Naive thymus-derived CD8-positive, alpha-beta T cell (primary cell): ENCODE measurements at regions not wholly inside any gene's neighbourhood (a gene's known extent, or its start where the extent isn't known, plus 50 kb on each side); places are given as distances from the start of the nearest gene placed in this dataset.
"Not testable (repeated sequence)": the region's sequence is repeated elsewhere in the genome, so short reads cannot be mapped to it uniquely, and the experiment has no call there.

Source experiments
- ATAC-seq, 2 donors: fragments of 150-1000 bp; cut with Tn5 transposase in 1 of 2; sonication (Bioruptor Pico), chemical (Tn5 transposase) in 1 of 2; 1 replicate in 1 of 2; 2 replicates in 1 of 2; pipeline ENCODE4 v1.10.0; 2021; ENCODE audit warnings: mild to moderate bottlenecking in 2 of 2, moderate library complexity in 2 of 2
- POLR2A ChIA-PET: fragments of 350-600 bp; sonication (Branson Sonifier 250); formaldehyde crosslinking; loops from one replicate; lab custom pipeline; 2021; ENCODE audit warnings: antibody characterized with exemption; lab: Charles Lee
- DNase-seq, 10 donors: peaks; one replicate each; pipeline versions ENCODE4 v3.0.0 to v3.0.0-alpha.2; 2020 to 2022
- H3K27ac Mint-ChIP-seq, 10 donors: one replicate each; pipeline ENCODE4 v1.8.0; 2020 to 2022; ENCODE audit warnings: mild to moderate bottlenecking in 10 of 10, mixed read lengths in 10 of 10, moderate library complexity in 4 of 10, inconsistent platforms in 1 of 10
- H3K27me3 Mint-ChIP-seq, 5 donors: one replicate each; pipeline ENCODE4 v1.8.0; 2021 to 2022; ENCODE audit warnings: mixed read lengths in 5 of 5
- H3K36me3 Mint-ChIP-seq, 3 donors: one replicate each; pipeline ENCODE4 v1.8.0; 2020 to 2022; ENCODE audit warnings: mixed read lengths in 3 of 3, mild to moderate bottlenecking in 2 of 3, inconsistent platforms in 1 of 3
- H3K4me1 Mint-ChIP-seq, 4 donors: one replicate each; pipeline ENCODE4 v1.8.0; 2021 to 2022; ENCODE audit warnings: mixed read lengths in 4 of 4
- H3K4me3 Mint-ChIP-seq, 10 donors: one replicate each; pipeline ENCODE4 v1.8.0; 2020 to 2022; ENCODE audit warnings: mild to moderate bottlenecking in 10 of 10, mixed read lengths in 10 of 10, moderate library complexity in 6 of 10, inconsistent platforms in 1 of 10
- H3K9me3 Mint-ChIP-seq, 9 donors: one replicate each; pipeline ENCODE4 v1.8.0; 2020 to 2022; ENCODE audit warnings: mixed read lengths in 9 of 9, mild to moderate bottlenecking in 3 of 9, inconsistent platforms in 1 of 9, moderate library complexity in 1 of 9

- DNase-seq, H3K27me3 Mint-ChIP-seq, ATAC-seq, POLR2A ChIA-PET, H3K4me1 Mint-ChIP-seq, H3K9me3 Mint-ChIP-seq, H3K36me3 Mint-ChIP-seq, H3K4me3 Mint-ChIP-seq, H3K27ac Mint-ChIP-seq: not testable (repeated sequence)
Measured at GRCh38 chr16:33978784-33979183, 519.4 kb downstream of the TP53TG3F start.

- H3K27ac Mint-ChIP-seq, H3K36me3 Mint-ChIP-seq, POLR2A ChIA-PET, H3K9me3 Mint-ChIP-seq, H3K4me1 Mint-ChIP-seq, H3K27me3 Mint-ChIP-seq, H3K4me3 Mint-ChIP-seq, DNase-seq, ATAC-seq: not testable (repeated sequence)
Measured at GRCh38 chr16:33979613-33980012, 520.2 kb downstream of the TP53TG3F start.

- POLR2A ChIA-PET, H3K4me1 Mint-ChIP-seq, H3K4me3 Mint-ChIP-seq, ATAC-seq, H3K9me3 Mint-ChIP-seq, DNase-seq, H3K27ac Mint-ChIP-seq, H3K36me3 Mint-ChIP-seq, H3K27me3 Mint-ChIP-seq: not testable (repeated sequence)
Measured at GRCh38 chr16:33980736-33981135, 521.3 kb downstream of the TP53TG3F start.

- H3K4me1 Mint-ChIP-seq, H3K4me3 Mint-ChIP-seq: not testable (repeated sequence)
Measured at GRCh38 chr16:33984428-33984827, 525.0 kb downstream of the TP53TG3F start.

GRCh38 chr16:33986521-33986920 lies 527.1 kb downstream of the TP53TG3F start:
- POLR2A ChIA-PET, H3K27me3 Mint-ChIP-seq, DNase-seq, H3K9me3 Mint-ChIP-seq, H3K36me3 Mint-ChIP-seq, H3K27ac Mint-ChIP-seq, ATAC-seq, H3K4me3 Mint-ChIP-seq, H3K4me1 Mint-ChIP-seq: not testable (repeated sequence)

More at GRCh38 chr16:33984428-33984827, 525.0 kb downstream of the TP53TG3F start:
- DNase-seq, POLR2A ChIA-PET, H3K36me3 Mint-ChIP-seq, H3K9me3 Mint-ChIP-seq, ATAC-seq, H3K27me3 Mint-ChIP-seq, H3K27ac Mint-ChIP-seq: not testable (repeated sequence)

- DNase-seq, H3K27me3 Mint-ChIP-seq, H3K4me1 Mint-ChIP-seq, ATAC-seq, H3K9me3 Mint-ChIP-seq, POLR2A ChIA-PET, H3K4me3 Mint-ChIP-seq, H3K27ac Mint-ChIP-seq, H3K36me3 Mint-ChIP-seq: not testable (repeated sequence)
Measured at GRCh38 chr16:33987348-33987963, 528.0 kb downstream of the TP53TG3F start.

GRCh38 chr16:33988012-33988411 lies 528.6 kb downstream of the TP53TG3F start:
- H3K4me1 Mint-ChIP-seq, DNase-seq, POLR2A ChIA-PET, H3K27me3 Mint-ChIP-seq, H3K27ac Mint-ChIP-seq, H3K4me3 Mint-ChIP-seq, H3K9me3 Mint-ChIP-seq, H3K36me3 Mint-ChIP-seq, ATAC-seq: not testable (repeated sequence)

GRCh38 chr16:33990488-33990887 lies 531.1 kb downstream of the TP53TG3F start:
- H3K4me1 Mint-ChIP-seq, H3K36me3 Mint-ChIP-seq, POLR2A ChIA-PET, H3K27me3 Mint-ChIP-seq, H3K27ac Mint-ChIP-seq, DNase-seq, H3K9me3 Mint-ChIP-seq, ATAC-seq, H3K4me3 Mint-ChIP-seq: not testable (repeated sequence)

- H3K36me3 Mint-ChIP-seq, H3K27me3 Mint-ChIP-seq, H3K4me3 Mint-ChIP-seq, ATAC-seq, POLR2A ChIA-PET, H3K4me1 Mint-ChIP-seq, H3K9me3 Mint-ChIP-seq, H3K27ac Mint-ChIP-seq, DNase-seq: not testable (repeated sequence)
Measured at GRCh38 chr16:33992513-33993177, 533.2 kb downstream of the TP53TG3F start.

GRCh38 chr16:33994207-33994606 lies 534.8 kb downstream of the TP53TG3F start:
- H3K9me3 Mint-ChIP-seq, H3K27ac Mint-ChIP-seq, ATAC-seq, POLR2A ChIA-PET, H3K4me3 Mint-ChIP-seq, H3K4me1 Mint-ChIP-seq, H3K36me3 Mint-ChIP-seq, H3K27me3 Mint-ChIP-seq, DNase-seq: not testable (repeated sequence)

- H3K27me3 Mint-ChIP-seq, H3K36me3 Mint-ChIP-seq, POLR2A ChIA-PET, H3K9me3 Mint-ChIP-seq, DNase-seq, H3K27ac Mint-ChIP-seq, ATAC-seq, H3K4me1 Mint-ChIP-seq, H3K4me3 Mint-ChIP-seq: not testable (repeated sequence)
Measured at GRCh38 chr16:33995821-33996372, 536.5 kb downstream of the TP53TG3F start.

- H3K9me3 Mint-ChIP-seq, H3K36me3 Mint-ChIP-seq, H3K4me3 Mint-ChIP-seq, H3K4me1 Mint-ChIP-seq, POLR2A ChIA-PET, DNase-seq, ATAC-seq, H3K27me3 Mint-ChIP-seq, H3K27ac Mint-ChIP-seq: not testable (repeated sequence)
Measured at GRCh38 chr16:34001184-34001583, 541.8 kb downstream of the TP53TG3F start.

GRCh38 chr16:34001961-34002360 lies 542.5 kb downstream of the TP53TG3F start:
- POLR2A ChIA-PET, H3K4me3 Mint-ChIP-seq, DNase-seq, H3K36me3 Mint-ChIP-seq, H3K4me1 Mint-ChIP-seq, H3K27ac Mint-ChIP-seq, H3K9me3 Mint-ChIP-seq, H3K27me3 Mint-ChIP-seq, ATAC-seq: not testable (repeated sequence)
